HG03060 (cell line): ENCODE measurements at regions not wholly inside any gene's neighbourhood (a gene's known extent, or its start where the extent isn't known, plus 50 kb on each side); places are given as distances from the start of the nearest gene placed in this dataset.

Experiments used
- ATAC-seq: cut with Tn5 transposase; IDR thresholded peaks from one replicate; pipeline ENCODE4 v1.9.1; 2021; ENCODE audit warnings: low read depth, moderate number of reproducible peaks; ENCODE audit not compliant: unreplicated experiment

- no peak for ATAC-seq
These were observed 56.8 kb downstream of the IZUMO3 start for GRCh38 chr9:24488896-24489295.

GRCh38 chr9:24487946-24488345, 57.8 kb downstream of the IZUMO3 start:
- no peak for ATAC-seq

DNA sequence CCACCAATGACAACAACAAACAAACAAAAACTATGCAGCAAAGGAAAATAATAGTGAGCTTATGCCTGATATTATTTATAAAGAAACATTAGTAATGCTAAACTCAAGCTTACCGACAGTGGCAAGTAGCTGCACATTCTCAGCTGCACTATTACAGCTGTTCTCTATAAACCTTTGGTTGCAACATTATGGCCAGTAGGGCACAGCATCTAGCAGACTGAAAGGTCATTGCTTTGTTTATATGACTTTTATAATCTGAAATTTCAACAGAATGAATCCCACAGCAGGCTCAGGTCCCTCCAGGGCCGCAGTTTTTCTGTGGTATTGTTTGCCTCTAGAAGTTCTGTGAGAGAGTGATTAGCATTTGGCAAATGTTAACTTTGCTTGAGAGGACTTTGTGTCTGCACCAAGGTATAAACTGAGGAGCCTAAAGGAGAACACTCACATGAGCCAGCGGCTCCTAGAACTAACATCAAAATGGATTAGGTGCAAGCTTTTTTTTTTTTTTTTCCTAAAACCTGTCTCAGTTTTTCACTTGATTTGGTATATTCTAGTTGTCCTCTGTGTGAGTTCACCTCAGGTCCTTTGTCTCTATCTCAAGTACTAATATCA, 58.3 kb downstream of the IZUMO3 start:
- ATAC-seq, result no peak

GRCh38 chr9:24479361-24480059, 66.2 kb downstream of the IZUMO3 start:
- ATAC-seq, result no peak

GRCh38 chr9:24464319-24464951, 81.3 kb downstream of the IZUMO3 start:
- no peak for ATAC-seq

- ATAC-seq, result no peak
These were observed 82.7 kb downstream of the IZUMO3 start for GRCh38 chr9:24462951-24463350.

GRCh38 chr9:24460781-24461180, 84.9 kb downstream of the IZUMO3 start:
- ATAC-seq, result no peak

DNA sequence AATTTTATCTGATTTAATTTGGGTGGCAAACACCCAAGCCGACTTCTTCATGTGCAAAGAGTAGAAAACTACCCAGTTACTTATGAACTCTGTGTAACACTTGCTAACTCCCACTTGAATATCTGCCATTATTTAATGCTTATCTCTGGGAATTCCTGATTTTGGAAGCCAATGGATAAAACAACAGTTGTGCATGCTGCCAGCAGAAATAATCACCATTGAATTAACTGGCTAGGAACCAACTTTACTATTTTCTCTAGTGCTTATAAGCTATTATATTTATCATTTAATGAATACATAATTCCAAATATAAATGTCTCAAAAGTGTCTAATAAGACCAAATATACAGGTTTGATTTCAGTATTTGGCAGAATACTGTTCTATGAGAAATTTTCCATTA, 85.7 kb downstream of the IZUMO3 start:
- ATAC-seq, result no peak

DNA sequence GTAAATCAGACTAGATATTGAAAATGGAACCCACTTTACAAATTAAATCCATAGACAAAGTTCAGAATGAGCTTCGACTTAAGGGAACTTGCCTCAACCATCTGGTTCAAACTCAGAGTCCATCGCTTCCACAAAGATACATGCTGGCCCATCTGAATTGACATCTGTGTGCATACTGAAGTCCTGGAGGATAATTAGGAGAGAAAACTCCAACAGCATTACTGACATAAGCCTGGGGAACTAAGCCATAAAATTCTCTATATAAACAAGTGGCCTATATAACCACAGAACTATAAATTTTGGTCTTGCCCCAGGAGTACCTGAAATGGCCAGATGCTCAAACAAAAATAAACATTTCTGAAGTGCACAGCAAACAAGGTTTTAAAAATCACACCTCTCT, 94.4 kb downstream of the IZUMO3 start:
- ATAC-seq, result no peak

DNA sequence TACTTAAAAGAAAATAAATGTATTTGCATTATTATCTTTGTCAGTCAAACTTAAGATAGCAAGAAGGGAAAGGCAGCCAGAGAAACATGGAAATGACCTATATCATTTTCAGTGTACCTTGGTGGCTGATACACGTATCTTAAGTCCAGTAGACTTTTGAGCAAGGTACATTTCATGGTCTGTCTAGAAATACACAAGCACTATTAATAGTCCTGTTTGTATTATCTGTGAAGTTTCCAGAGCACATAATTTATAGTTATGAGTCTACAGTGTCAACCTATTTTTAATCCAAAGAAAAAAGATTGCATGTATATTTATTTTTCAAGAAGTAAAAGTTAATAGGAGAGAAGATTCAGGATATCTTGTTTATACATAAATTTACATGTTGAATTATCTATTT, 95.7 kb downstream of the IZUMO3 start:
- ATAC-seq, result no peak

DNA sequence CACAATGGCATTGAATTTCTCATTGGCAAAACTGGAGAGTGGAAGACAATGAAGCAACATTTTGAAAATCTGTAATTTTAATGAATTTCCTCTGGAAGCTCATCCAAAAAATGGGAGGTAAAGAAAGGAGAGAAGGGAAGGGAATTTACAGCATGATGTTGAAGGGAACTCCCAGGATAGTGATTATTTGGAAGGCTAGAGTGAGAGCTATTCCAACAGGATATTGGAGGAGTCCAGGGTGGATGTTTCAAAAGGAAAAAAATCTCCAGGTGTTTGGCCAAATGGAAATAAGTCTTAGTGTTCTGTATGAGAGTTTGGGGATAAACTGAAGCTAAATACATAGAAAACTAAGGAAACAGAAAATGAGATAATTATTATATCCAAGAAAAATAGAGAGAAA, 106.2 kb downstream of the IZUMO3 start:
- ATAC-seq, result no peak

DNA sequence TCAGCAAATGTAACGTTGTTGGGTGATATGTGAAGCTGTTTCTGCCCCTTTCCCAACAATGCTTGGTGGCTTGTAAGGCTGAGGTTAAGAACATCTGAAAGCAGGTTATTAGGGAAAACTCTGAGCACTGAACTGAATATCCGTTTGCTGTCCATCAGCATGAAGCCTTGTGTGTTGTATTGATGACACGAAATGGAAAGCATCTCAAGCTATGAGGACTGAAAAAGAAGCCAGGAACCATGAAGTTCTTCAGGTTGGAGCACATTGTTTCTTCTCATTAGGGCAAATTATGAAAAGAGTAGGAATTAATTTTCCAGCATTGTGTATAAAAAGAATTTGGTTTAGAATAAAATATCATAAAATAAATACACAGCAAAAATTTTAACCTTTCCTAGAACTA, 106.8 kb downstream of the IZUMO3 start:
- no peak for ATAC-seq

DNA sequence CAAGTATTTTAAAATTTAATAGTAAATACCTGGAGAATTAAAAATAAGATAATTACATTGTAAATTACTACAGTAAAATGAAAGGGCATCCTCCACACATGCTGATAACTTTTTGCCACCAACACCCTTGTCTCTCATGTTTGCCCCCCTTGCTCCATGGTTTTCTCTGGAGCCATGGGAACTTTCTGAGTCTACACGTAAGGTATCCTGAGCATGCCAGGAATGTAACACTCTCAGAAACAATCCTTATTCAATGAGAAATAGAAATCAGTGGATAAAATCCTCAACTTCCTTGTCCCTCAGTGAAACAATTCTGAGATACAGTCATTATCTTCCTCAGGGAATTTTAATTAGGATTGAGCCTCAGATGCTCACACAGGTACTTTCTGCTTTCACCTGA, 108.9 kb downstream of the IZUMO3 start:
- ATAC-seq, result no peak

DNA sequence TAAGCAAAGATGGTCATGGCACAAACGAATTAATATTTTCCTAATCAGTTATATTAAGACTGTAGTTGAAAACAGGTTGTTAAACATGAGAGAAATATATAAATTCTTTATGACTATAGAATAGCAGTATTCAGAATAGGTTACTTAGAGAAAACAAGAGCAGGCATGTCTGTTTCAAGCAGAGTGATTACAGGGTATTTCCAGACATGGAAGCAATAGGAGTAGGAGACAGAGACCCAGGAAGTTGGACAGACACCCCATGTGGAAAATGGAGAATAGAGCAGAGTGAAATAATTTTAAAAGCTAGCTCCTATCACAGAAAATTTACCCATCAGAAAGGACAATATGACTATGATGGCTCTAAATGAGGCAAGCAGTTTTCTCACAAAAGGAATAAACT, 111.5 kb downstream of the IZUMO3 start:
- no peak for ATAC-seq

DNA sequence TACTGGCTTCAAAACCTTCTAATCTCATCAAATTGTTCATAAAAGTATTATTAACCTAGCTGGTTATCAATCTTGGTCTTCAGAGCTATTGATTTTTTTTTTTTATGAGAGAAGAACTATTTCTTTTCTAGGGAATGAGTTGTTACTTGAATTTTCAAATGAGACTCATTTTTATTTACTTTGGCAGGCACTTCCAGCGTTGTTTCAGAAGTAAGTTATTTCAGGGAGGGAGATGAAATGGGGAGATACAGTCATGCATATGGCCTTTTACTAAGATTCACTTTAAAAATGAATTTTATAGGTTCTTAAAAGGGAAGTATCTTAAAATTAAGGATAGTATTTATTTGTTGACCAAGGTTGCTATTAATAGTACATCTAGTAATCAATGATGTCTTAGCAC, 129.6 kb downstream of the IZUMO3 start:
- no peak for ATAC-seq

- no peak for ATAC-seq
These were observed 132.0 kb downstream of the IZUMO3 start for GRCh38 chr9:24413651-24414050.

DNA sequence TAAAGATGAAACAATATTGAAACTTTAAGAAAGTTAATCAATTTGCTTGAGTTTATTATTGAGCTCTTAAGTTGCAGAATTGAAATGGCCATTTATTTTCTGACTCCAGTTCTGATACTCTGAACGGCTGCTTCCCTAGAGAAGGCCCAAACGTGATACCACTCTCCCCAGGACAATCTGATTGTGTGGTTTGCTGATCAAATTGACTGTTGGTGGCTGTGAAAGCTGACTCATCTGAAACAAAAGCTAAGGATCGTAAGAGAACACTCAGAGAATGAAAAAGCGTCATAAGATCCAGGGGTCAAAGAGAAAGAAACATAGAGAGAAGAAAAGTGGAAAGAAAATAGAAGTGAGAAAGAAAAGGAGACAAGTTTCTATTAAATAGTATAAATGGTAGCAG, 147.2 kb downstream of the IZUMO3 start:
- no peak for ATAC-seq

DNA sequence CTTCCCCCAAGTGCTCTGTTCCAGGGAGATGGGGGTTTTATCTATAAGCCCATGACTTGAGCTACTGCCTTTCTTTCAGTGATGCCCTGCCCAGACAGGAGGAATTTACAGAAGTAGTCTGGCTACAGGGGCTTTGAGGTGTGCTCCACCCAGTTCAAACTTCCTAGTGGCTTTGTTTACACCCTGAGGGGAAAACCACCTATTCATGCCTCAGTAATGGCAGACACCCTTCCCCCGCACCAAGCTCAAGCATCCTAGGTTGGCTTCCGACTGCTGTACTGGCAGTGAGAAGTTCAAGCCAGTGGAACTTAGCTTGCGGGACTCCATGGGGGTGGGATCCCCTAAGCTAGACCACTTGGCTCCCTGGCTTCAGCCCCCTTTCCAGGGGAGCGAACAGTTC, 154.6 kb downstream of the IZUMO3 start:
- no peak for ATAC-seq

DNA sequence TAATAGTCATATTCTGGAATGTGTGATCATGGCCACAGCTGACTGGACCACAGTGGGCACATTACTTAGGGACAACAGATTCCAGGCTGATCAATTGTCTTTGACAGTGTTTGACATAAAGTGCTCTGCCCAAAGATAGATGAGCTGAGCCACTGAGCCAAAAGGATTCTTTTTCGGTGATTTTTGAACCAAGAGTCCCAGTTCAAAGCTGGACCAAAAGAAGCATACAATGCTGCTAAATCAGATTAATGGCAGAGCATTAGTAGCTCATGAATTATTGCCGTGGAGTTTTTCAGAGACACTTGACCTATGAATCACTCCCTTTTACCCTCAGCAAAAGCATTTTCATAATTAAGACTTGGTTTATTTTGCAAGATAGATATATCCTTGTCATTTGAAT, 160.6 kb downstream of the IZUMO3 start:
- ATAC-seq, result no peak

DNA sequence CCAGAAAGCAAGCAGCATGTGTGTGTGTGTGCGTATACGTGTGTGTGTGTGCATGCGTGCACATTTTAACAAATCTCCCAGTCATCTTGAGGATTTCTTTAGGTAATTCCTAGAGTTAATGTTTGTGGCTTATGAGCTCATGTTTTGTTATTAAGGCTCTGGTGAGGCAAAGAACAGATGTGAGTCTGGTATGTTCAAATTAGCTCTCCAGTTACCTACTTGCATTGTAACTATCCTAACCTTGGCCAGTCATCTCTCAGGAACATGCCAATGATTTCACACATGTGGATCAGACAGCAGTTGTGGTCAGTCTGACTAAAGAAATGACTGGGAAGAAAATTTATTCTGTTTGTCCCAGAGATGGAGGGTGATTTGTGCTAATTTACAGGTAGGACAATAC, 163.1 kb downstream of the IZUMO3 start:
- ATAC-seq, result no peak

DNA sequence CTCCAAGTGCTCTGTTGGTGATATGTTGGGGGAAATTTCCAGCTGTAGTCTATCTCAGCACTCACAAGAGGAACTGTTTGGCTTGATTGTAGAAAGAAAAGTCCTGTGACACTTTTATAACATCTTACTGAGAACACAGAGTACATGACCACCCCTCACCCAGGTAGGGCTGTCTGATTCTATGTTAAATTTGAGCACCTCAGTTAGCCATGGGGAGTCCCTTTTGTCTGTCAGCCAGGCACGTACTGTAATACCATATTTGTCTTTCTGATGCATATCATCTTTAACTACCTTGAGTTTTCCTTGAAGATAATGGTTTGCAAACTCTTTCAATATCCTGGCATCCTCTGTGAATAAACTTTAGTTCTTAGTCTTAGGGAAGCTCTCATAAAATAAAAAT, 164.5 kb downstream of the IZUMO3 start:
- ATAC-seq, result no peak

GRCh38 chr9:24359046-24359445, 186.7 kb downstream of the IZUMO3 start:
- no peak for ATAC-seq
